HG03025 (cell line): ENCODE measurements at regions not wholly inside any gene's neighbourhood (a gene's known extent, or its start where the extent isn't known, plus 50 kb on each side); places are given as distances from the start of the nearest gene placed in this dataset.

Source experiments
- ATAC-seq: cut with Tn5 transposase; IDR thresholded peaks from one replicate; pipeline ENCODE4 v1.9.1; 2021; ENCODE audit warnings: mild to moderate bottlenecking, moderate library complexity; ENCODE audit not compliant: unreplicated experiment, low FRiP score

DNA sequence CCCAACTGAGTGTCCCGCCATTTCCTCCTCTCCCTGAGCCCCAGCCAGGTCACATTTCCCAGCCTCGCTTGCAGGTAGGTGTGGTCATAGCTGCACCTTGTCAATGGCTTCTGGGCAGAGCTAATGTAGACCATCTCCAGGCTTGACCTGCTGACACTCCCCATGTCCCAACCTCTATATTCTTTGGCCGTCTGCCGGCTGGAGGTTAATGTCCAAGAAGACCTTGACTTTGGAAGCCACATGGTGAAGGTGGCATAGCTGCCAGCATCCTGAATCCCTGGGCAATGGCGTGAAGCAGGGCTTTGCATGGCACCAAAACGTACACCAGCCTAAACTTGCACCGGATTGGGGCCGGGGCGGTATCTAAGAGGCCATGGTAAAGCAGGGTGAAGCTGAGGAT is 88.3 kb downstream of the SPP2 start:
- no peak for ATAC-seq

- ATAC-seq = no peak
These were observed 87.0 kb downstream of the SPP2 start for GRCh38 chr2:234137400-234138014.

GRCh38 chr2:234136461-234136860 is 86.0 kb downstream of the SPP2 start:
- no peak for ATAC-seq

DNA sequence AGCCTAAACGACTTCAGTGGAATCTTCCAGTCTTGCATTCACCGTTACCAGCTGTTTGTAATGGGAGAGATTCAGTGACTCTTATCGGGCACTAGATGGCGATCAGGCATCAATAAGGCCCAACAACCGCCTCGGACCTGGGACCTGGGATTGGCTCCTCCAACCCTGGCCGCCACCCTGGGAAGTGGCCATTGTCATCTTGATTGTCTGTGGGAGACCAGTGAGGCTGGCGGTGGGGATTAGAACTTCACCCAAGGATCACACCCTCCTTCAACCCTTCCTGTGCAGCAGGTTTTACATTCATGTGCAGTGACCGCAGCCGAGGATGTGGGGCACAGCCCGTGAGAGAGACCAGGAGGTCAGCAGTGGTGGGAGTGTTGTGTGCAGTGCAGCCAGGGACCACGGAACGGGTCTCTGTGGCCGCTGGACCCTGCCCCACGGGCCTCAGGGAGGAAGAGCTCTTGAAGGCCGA is 85.3 kb downstream of the SPP2 start:
- ATAC-seq = no peak

DNA sequence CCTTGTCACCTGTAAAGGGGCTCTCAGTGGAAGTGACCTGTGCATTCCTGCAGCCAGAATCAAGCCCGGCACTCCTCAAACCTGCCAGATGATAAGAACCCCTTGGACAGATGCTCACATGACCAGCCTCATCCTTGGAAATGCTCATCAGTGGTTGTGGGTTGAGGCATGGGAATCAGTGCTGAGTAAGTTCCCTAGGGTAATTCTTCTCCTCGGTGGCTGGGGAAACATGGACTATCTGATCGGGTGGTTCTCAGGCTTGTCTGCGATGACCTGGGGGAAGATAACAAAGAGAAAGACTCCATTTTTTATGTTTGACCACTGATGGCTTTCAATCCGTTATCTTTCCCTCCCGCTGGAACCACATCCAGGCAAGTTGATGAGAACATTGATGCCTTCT is 84.0 kb downstream of the SPP2 start:
- ATAC-seq = no peak

DNA sequence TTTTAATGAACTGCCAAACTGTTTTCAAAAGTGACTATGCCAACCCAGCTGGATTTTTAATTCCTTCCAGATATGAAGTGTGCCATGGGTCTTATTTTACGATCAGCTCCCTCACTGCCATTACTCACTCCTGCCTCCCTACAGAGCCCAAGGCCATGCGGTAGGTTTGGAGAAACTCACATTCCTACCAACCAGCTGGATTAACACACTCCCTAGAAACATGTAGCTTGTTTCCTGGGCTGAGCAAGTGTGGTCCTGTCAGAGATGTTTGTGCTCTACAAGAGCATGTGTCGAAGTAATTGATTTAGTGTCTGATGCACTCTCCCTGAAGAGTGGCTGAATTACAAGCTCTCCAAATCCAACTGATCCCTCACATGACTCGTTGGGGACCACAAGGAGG is 82.5 kb downstream of the SPP2 start:
- no peak for ATAC-seq

- no peak for ATAC-seq
These were observed 80.3 kb downstream of the SPP2 start for GRCh38 chr2:234130777-234131181.

DNA sequence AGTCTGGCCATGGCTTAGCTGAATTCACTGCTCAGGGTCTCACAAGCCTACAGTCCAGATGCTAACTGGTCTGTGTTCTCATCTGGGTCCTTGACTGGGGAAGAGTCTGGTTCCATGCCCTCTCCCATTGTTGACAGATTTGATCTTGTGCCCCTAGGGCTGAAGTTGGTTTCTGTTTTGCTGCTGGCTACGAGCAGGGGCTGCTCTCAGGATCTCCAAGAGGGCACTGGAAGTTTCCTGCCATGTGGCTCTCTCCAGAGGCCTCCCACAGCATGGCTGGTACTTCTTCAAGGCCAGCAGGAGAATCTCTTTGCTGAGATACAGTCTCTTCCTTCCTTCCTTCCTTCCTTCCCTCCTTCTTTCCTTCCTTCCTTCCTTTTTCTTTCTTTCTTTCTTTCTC is 78.1 kb downstream of the SPP2 start:
- no peak for ATAC-seq
